Gastroesophageal sphincter (tissue), 3 donors: ENCODE measurements at regions not wholly inside any gene's neighbourhood (a gene's known extent, or its start where the extent isn't known, plus 50 kb on each side); places are given as distances from the start of the nearest gene placed in this dataset.

Source experiments
- EP300 ChIP-seq: sonication (generic); formaldehyde crosslinking; IDR thresholded peaks from one replicate; pipeline ENCODE4 v1.6.1; 2017; ENCODE audit warnings: antibody characterized with exemption, mild to moderate bottlenecking
- POLR2A ChIP-seq, 2 donors: fragments of 450-650 bp; IDR thresholded peaks; one replicate each; pipeline ENCODE4 v1.6.1; 2017; ENCODE audit warnings: antibody characterized with exemption in 2 of 2, mild to moderate bottlenecking in 2 of 2, moderate library complexity in 1 of 2
- POLR2AphosphoS5 ChIP-seq: sonication (generic); formaldehyde crosslinking; IDR thresholded peaks from one replicate; pipeline ENCODE4 v1.6.1; 2017; ENCODE audit warnings: antibody characterized with exemption
- TF ChIP-seq, protein P1 (sequence below), 4 experiments: fragments of 200-600 bp in 2 of 4; fragments of 450-650 bp in 2 of 4; sonication (generic) in 1 of 4; IDR thresholded peaks; one replicate each; pipeline ENCODE4 v1.5.1; 2017 to 2019; ENCODE audit warnings: antibody characterized with exemption in 4 of 4, mild to moderate bottlenecking in 2 of 4, moderate library complexity in 2 of 4

DNA sequence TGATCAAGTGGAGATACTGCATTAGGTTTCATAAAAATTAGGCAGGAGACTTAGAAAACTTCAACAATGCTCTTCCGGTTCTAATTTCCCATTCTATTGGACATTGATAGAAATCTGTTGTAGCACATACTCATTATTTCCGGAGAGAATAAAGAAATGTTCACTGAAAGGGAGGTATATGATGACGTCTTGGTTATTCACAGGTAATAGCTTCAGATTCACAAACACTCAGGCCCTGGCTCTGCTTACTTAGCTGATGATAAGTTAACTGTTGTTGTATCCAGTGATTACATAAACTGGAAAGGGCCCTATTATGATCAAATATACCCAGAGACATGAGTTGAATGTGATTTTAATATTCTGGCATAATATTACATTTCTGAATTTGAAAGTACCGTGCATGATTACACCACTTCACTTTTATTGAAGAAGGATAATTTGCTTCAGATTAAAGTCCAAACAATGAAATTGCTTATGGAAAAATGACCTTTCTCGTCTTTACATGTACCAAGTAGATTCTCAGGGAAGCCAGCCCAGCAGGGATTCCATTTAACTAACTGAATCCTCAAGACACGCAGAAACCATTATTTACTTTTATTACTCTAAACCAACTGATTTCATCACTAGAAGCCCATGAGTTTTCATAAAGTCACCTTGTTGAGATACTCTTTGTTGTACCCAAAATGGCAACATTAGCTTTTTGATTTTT lies 288.0 kb upstream of the PITRM1 start:
- TF ChIP-seq POLR2AphosphoS5 (no peak), POLR2A (IDR thresholded peaks at IDR 0.05) (no peak), EP300 (no peak)
- TF ChIP-seq, protein P1, sequence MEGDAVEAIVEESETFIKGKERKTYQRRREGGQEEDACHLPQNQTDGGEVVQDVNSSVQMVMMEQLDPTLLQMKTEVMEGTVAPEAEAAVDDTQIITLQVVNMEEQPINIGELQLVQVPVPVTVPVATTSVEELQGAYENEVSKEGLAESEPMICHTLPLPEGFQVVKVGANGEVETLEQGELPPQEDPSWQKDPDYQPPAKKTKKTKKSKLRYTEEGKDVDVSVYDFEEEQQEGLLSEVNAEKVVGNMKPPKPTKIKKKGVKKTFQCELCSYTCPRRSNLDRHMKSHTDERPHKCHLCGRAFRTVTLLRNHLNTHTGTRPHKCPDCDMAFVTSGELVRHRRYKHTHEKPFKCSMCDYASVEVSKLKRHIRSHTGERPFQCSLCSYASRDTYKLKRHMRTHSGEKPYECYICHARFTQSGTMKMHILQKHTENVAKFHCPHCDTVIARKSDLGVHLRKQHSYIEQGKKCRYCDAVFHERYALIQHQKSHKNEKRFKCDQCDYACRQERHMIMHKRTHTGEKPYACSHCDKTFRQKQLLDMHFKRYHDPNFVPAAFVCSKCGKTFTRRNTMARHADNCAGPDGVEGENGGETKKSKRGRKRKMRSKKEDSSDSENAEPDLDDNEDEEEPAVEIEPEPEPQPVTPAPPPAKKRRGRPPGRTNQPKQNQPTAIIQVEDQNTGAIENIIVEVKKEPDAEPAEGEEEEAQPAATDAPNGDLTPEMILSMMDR (IDR thresholded peaks at IDR 0.05) = no peak
